Stimulated activated CD4-positive, alpha-beta T cell treated with anti-CD3 and anti-CD28 coated beads, TNF-alpha, amount 100 ng/mL, for 48 hours (primary cell): ENCODE measurements at regions not wholly inside any gene's neighbourhood (a gene's known extent, or its start where the extent isn't known, plus 50 kb on each side); places are given as distances from the start of the nearest gene placed in this dataset.
"Not testable (repeated sequence)": the region's sequence is repeated elsewhere in the genome, so short reads cannot be mapped to it uniquely, and the experiment has no call there.

Experiments
- DNase-seq, 3 donors: peaks; one replicate each; pipeline ENCODE4 v3.0.0-alpha.2; 2020; ENCODE audit warnings: low read depth in 3 of 3

GRCh38 chr3:94412936-94413335 lies 350.1 kb downstream of the NSUN3 start:
- DNase-seq, result not testable (repeated sequence)

- no peak for DNase-seq
Measured at GRCh38 chr3:94413336-94414108, 350.7 kb downstream of the NSUN3 start.

DNA sequence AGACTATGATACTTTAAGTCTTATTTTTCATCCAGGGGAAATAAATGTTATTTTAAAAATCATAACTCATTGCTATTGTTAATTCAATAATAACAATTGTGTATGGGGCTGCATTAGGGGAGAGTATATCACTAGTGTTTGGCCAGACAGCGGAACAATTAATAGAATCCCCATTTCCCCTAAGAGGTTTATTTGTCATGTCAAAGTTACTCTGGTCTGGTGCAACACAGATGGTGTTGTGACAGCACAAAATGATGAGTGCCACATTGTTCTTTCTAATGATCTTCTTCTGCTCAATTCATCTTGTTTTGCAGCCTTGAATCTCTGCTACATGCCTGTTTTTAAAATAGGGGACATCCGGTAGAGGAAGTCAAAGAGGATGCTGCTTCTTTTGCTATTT lies 351.6 kb downstream of the NSUN3 start:
- DNase-seq, result no peak

DNA sequence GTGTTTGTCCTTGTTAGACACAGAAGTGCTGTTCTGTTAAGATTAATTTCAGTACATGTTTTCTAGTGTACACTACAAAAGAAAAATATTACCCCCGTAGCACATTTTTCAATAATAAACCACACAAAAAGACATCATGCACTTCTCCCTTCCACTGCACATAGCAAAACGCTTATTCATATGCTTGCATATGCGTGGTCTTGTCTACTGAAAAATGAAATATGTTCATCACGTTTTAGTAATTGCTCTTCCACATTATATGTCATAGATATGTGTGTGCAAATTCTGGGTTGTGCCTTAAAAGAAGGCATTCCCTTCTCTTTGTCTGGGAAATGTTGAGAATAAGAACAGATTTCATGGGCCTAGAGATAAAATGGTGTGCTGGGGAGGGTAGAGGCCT lies 353.9 kb downstream of the NSUN3 start:
- no peak for DNase-seq

GRCh38 chr3:94417963-94418455 lies 355.1 kb downstream of the NSUN3 start:
- no peak for DNase-seq

DNA sequence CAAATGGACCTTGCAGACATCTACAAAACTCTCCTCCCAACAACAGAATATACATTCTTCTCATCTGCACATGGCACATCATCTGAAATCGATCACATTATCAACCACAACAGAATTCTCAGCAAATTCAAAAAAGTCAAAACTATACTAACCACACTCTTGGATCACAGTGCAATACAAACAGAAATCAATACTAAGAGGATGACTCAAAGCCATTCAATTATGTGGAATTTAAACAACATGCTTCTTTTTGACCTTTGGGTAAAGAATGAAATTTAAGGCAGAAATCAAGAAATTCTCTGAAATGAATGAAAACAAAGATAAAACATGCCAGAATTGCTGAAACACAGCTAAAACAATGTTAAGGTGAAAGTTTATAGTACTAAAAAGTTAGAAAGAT lies 358.1 kb downstream of the NSUN3 start:
- DNase-seq, result no peak

GRCh38 chr3:94423578-94423977 lies 360.7 kb downstream of the NSUN3 start:
- DNase-seq, result no peak

DNA sequence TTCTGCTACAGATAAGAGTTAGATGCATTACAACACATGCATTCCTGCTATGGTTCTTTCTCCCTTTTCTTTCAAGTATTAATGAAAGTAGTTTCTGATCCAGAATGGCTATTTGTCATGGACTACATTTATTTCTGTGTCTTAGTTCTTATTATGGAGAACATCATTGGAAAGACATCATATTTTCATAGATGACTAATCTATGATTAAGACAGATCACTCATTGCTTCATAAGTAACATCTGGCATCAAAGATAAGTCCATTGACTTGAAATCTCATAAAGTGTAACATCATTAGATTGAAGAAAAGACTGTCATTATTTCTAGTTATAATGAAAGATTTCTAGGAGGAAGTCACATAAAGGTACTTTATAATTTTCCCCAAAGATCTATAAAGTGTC lies 366.7 kb downstream of the NSUN3 start:
- DNase-seq, result no peak

GRCh38 chr3:94431876-94432570 lies 369.2 kb downstream of the NSUN3 start:
- no peak for DNase-seq

- DNase-seq, result no peak
Measured at GRCh38 chr3:94433811-94434210, 370.9 kb downstream of the NSUN3 start.

DNA sequence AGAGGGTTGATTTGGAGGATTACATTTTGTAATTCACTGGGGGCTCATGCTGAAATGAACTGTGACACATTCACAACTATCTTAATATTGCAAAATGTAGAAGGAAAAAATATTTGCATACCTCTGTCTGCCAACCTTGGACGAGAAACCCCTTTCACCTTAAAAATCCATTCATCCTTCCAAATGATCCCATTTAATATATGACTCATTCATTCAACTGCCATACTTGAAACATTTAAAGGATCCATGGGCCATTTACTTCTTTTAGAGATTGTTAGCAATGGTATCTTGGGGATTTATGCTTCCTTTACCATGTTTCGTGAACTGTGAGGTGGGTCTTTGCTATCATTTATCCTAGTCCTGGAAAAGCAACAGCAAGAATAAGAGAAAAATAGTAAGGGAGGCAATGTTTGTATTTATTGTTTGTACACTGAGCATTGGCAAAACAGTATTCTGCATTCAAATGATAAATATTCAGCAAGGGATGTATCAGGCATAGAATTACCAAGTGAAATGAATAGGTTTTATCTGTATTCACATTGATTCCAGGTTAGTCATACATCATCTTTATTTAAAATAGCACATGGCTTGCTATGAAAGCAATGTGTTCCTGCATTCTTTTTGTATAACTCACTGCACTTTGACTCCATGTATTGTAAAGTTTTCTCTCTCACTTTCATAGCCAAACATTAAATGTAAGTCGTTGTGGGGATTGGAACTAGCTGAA lies 378.1 kb downstream of the NSUN3 start:
- no peak for DNase-seq

DNA sequence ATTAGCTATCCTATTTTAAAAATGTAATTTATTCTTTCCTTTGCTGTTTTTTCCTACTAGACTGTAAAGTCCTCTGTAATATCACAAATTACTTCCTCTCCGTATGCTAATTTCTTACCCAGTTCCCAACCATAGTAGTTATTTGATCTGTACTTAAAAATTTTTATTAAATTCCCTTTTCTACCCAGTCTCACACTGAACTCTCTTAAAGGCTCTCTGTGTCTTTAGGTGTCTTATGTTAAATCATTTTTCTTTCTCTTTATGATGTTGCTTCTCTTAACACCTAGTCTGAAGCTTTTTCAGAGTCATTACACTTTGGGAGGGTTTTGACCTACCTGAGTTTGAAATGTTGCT lies 378.6 kb downstream of the NSUN3 start:
- no peak for DNase-seq

DNA sequence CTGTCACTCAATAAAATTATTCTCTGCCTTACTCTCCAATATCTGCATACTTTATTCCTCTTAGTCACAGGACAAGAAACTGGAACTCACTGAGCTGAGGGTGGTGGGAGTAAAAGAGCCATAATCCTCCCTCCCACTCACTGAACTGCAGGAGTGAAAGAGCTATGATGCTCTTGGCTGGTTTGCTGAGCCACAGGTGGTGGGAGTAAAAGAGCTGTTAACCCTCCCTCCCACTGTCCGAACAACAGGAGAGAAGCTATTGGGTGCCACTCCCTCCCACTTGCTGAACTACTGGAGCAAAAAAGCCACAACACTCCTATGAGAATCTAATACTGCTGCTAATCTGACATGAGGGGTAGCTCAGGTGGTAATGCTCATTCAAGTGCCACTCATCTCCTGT lies 391.0 kb downstream of the NSUN3 start:
- DNase-seq, result no peak

DNA sequence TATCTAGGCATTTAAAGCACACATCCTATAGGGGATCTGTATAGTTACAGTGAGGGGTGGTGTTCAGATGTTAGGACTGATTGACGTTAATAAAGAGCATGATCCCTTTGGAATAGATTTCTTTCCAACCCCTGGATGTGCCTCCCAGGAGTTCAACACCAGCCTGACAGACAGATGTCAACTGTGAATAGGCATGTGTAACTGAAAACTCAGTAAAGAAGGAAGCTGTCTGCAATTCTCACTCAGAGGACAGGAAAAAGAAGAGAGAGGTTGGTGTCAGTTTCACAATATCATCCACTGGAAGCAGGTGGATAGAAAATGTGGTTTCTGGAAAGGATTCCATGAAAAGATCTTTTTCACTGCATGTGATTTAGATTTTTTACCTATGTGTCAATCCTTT lies 396.3 kb downstream of the NSUN3 start:
- DNase-seq, result no peak

- DNase-seq, result no peak
Measured at GRCh38 chr3:94460931-94461330, 398.1 kb downstream of the NSUN3 start.

- no peak for DNase-seq
Measured at GRCh38 chr3:94462931-94463330, 400.1 kb downstream of the NSUN3 start.

- DNase-seq, result no peak
Measured at GRCh38 chr3:94472511-94472910, 409.6 kb downstream of the NSUN3 start.

DNA sequence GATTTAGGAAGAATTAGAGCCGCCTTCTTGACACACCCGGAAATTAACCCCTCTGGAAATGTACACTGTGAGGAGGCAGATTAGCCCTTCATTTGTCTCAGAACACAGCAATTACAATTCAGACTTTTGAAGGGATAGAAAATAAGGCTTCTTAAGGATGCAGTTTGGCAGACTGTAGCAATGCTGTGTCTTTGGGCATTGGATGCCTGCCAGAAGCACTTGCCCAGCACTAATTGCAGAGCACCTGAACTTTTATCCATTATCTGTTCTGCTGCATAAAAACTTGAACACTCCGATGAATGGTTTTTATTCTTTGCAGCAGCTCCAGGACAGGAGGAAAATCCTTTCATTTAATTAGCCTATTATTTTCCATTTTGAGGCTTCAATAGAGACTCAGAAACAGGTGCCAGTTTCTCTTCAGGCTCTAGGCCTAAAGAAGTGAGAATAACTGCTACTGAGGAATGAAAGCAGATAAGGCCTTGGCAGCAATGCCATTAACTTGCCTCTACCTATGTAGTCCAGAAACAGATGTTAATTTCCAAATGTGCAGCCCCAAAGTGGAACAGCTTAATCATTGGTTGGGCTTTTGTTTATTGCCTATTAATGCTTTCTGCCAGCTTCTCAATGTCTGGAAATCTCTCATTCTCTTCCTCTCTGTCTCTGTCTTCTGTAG lies 418.5 kb downstream of the NSUN3 start:
- no peak for DNase-seq

DNA sequence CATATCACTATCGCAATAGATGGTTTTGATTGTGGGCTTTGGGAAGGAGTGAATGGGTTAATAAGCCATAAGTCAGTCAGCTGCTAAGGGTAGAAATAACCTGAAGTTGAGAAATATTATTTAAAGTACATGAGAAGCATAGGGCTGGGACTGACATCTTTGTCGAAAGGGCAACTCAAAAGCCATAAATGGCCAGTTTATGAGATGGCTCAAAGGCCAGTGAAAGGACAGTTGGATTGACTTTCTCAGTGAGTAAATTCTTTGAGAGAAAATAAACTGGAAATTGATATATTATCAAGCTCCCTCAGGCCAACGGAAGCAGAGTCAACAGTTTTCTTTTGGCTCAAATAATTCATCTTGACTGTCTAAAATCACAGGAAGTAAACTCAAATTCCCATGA lies 419.8 kb downstream of the NSUN3 start:
- DNase-seq, result no peak

- DNase-seq, result no peak
Measured at GRCh38 chr3:94483403-94483802, 420.5 kb downstream of the NSUN3 start.

- DNase-seq, result no peak
Measured at GRCh38 chr3:94494992-94495391, 432.1 kb downstream of the NSUN3 start.

DNA sequence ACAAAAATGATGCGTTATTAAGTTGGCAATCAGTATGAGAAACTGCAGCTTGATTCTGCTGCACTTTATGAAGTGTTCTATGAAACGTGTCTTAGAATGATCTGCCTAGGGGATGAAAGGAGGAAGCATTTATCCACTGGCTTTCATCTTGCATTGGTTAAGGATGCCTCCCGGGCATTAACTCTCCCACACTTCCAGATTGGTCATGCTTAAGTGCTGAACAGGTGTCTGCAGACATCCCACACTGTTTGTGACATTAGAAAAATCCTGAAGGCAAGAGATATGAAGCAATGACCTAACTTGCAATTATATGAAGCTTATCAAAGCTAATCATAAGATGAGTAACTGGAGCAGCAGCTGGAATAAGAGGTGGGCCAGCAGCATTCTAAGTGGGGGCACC lies 437.3 kb downstream of the NSUN3 start:
- DNase-seq, result no peak
